Cerebellar cortex (tissue), 1 donor: ENCODE measurements at regions not wholly inside any gene's neighbourhood (a gene's known extent, or its start where the extent isn't known, plus 50 kb on each side); places are given as distances from the start of the nearest gene placed in this dataset.
"Not testable (repeated sequence)": the region's sequence is repeated elsewhere in the genome, so short reads cannot be mapped to it uniquely, and the experiment has no call there.

Experiments used
- DNase-seq: peaks from one replicate; pipeline ENCODE4 v3.0.0-alpha.2; 2015; ENCODE audit warnings: low spot score

- no peak for DNase-seq
Measured at GRCh38 chr10:123378302-123378701, 224.1 kb downstream of the BUB3 start.

GRCh38 chr10:123379156-123379555 is 225.0 kb downstream of the BUB3 start:
- no peak for DNase-seq

GRCh38 chr10:123380491-123381085 is 226.4 kb downstream of the BUB3 start:
- DNase-seq, result peak; percentile 14

- no peak for DNase-seq
Measured at GRCh38 chr10:123381224-123381623, 227.0 kb downstream of the BUB3 start.

GRCh38 chr10:123382491-123382890 is 228.3 kb downstream of the BUB3 start:
- DNase-seq, result no peak

GRCh38 chr10:123385508-123386080 is 231.4 kb downstream of the BUB3 start:
- no peak for DNase-seq

GRCh38 chr10:123389520-123389919 is 235.3 kb downstream of the BUB3 start:
- no peak for DNase-seq

- no peak for DNase-seq
Measured at GRCh38 chr10:123390332-123390731, 236.1 kb downstream of the BUB3 start.

GRCh38 chr10:123390874-123391273 is 236.7 kb downstream of the BUB3 start:
- no peak for DNase-seq

GRCh38 chr10:123391275-123392028 is 237.2 kb downstream of the BUB3 start:
- DNase-seq, result no peak

GRCh38 chr10:123392182-123392963 is 238.2 kb downstream of the BUB3 start:
- no peak for DNase-seq

- DNase-seq, result no peak
Measured at GRCh38 chr10:123393170-123393569, 239.0 kb downstream of the BUB3 start.

GRCh38 chr10:123394382-123394781 is 240.2 kb downstream of the BUB3 start:
- DNase-seq, result no peak

GRCh38 chr10:123395234-123395633 is 241.0 kb downstream of the BUB3 start:
- not testable (repeated sequence) for DNase-seq

- no peak for DNase-seq
Measured at GRCh38 chr10:123395906-123396305, 241.7 kb downstream of the BUB3 start.

GRCh38 chr10:123398180-123398591 is 244.0 kb downstream of the BUB3 start:
- no peak for DNase-seq

GRCh38 chr10:123398756-123399155 is 244.6 kb downstream of the BUB3 start:
- DNase-seq, result no peak

- DNase-seq, result no peak
Measured at GRCh38 chr10:123399276-123399839, 245.2 kb downstream of the BUB3 start.

- no peak for DNase-seq
Measured at GRCh38 chr10:123402021-123402420, 247.8 kb downstream of the BUB3 start.

GRCh38 chr10:123402656-123403055 is 248.5 kb downstream of the BUB3 start:
- no peak for DNase-seq

GRCh38 chr10:123404357-123404756 is 250.2 kb downstream of the BUB3 start:
- DNase-seq, result no peak

- DNase-seq, result no peak
Measured at GRCh38 chr10:123408660-123409059, 254.5 kb downstream of the BUB3 start.
